ENCODE measurements at regions not wholly inside any gene's neighbourhood (a gene's known extent, or its start where the extent isn't known, plus 50 kb on each side); places are given as distances from the start of the nearest gene placed in this dataset.

DNA sequence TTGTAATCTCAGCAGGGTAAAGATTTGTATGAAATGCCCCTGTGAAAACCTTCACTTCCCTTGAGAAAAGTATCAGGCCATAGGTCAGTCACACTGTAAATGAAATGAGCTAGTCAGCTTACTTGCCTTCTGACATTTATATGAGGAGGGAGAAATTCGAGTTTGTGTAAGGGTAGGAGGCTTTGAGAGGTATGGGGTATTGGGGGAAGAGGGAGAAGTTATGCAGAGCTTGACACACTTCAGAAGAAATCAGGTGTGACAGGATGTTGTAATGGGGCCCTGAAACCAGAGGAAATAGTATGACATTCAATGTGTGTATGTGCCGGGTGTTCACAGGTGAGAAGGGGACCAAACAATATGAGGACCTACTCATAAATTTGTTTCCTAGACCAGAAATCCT is 64.2 kb upstream of the CCN6 start:
- no peak for DNase-seq

DNA sequence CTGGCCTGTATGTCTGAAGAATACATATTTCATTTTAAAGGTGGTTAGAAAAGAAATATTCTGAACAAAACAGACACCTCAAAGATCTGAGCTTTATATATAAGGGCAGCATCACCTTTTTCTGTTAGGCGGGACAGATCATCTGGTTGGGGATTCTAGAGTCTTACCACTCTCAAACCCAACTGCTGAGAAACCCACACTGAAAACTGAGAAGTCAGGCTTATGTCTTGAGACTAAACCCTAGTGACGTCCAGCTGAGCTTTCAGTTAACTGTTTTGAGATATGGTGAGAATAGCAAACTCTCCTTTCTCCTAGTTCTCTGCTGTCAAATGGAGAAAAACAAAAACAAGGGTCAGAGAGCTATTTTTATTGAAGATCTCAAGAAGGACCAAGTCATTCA is 63.7 kb upstream of the CCN6 start:
- DNase-seq, result no peak

DNA sequence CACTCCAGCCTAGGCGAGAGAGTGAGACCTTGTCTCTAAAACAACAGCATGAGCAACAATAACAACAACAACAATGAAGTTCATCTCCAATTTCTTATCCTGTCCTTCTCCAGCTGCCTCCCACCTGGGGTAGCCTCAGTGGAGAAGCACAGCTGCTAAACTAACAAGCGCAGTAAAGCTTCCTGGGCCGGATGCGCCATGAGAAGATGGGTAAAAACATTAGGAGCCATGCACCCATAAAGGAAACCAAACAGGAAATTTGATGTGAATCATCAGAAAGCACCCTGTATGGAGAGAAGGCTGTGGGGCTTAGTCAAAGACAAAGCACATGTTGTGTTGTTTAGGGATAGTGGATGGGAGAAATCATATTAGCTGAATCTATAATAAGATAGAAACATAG is 61.1 kb upstream of the CCN6 start:
- DNase-seq, result no peak

GRCh38 chr6:111993342-111993741 is 60.6 kb upstream of the CCN6 start:
- peak; percentile 66 for DNase-seq

GRCh38 chr6:111994791-111995190 is 59.1 kb upstream of the CCN6 start:
- DNase-seq, result no peak

DNA sequence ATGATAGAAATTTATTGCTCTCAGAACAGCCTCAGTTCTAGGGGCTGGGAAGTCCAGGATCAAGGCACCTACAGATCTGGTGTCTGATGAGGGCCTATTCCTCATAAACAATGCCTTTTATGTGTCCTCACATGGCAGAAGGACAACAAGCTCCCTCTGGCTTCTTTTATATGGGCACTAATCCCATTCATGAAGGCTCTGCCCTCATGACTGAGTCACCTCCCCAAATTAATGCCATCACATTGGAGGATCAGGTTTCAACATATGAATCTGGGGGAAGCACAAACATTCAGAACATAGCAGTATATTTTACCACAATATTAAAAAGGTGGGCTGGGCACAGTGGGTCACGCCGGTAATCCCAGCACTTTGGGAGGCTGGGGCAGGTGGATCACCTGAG is 58.5 kb upstream of the CCN6 start:
- no peak for DNase-seq

- no peak for DNase-seq
Observed at GRCh38 chr6:111996144-111996865, 57.6 kb upstream of the CCN6 start.

DNA sequence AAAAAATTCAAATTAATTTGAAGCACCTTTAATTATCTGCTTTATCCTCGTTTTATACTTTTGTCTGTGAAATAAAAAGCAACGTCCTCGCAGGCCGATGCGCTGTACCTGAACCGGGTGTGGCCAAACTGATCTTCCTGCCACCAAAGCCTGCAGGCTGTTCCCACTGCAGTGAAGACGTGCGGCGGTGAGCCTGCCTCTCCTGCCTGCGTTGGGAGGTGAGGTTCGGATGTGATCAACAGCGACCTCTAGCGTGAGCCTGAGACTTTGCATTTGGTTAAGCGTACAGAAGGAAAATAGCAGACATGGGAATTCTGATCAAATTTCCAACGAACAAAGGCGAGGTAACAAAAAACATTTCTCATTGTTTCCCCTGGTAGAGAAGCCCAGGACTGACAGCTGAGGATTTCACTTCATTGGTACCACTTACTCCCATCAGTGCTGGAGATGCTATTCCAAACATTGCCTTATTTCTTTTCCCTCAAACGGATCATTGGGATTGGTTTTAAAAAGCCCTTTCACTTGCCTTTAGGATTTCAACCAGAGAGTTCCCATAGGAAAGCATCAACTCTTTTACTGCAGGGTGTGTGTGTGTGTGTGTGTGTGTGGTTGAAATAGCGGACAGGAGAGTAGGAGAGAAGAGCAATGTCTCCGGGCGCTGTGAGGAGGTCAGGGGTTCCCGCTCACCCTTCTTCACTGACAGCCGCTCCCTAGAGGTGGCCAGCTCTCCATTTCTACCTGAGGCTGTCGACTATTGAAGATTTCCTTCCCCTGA is 56.6 kb upstream of the CCN6 start:
- DNase-seq, result peak; percentile 95

GRCh38 chr6:111997853-111998208 is 56.1 kb upstream of the CCN6 start:
- DNase-seq, result no peak

DNA sequence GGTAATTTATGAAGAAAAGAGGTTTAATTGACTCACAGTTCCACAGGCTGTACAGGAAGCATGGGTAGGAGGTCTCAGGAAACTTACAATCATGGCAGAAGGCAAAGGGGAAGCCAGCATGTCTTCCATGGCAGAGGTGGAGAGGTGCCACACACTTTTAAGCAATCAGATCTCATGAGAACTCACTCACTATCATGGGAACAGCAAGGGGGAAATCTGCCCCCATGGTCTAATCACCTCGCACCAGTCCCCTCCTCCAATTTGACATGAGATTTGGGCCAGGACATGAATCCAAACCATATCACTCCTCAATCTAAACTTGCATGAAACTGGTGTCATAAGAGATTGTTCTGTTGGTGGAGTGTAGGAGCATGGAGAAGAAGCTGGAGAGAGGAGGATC is 51.6 kb upstream of the CCN6 start:
- DNase-seq, result no peak
